A673 (cell line): ENCODE measurements at regions not wholly inside any gene's neighbourhood (a gene's known extent, or its start where the extent isn't known, plus 50 kb on each side); places are given as distances from the start of the nearest gene placed in this dataset.

Experiments
- BruUV-seq: library from RNA; stranded (reverse); fragments of 400-500 nt; replicated peaks from 2 replicates; lab custom pipeline; 2021; lab: Mats Ljungman, UMichigan
- CTCF ChIA-PET: fragments of 300-600 bp; sonication (Branson Sonifier 250); formaldehyde crosslinking; loops from one replicate; lab custom pipeline; 2022; ENCODE audit warnings: antibody characterized with exemption; lab: Charles Lee
- POLR2A ChIA-PET: fragments of 300-600 bp; sonication (Branson Sonifier 250); formaldehyde crosslinking; loops from one replicate; lab custom pipeline; 2022; ENCODE audit warnings: antibody characterized with exemption; ENCODE audit not compliant: low non-redundant PET; lab: Charles Lee
- DNase-seq: peaks from one replicate; pipeline ENCODE4 v3.0.0-alpha.2; 2015; ENCODE audit warnings: low spot score
- H3K27ac ChIP-seq: fragments of 200-600 bp; sonication (generic); 2 replicates; pipeline ENCODE4 v1.5.1; 2016; ENCODE audit warnings: mixed run types, low read depth, mild to moderate bottlenecking, mixed read lengths, antibody characterized with exemption, low read length; ENCODE audit not compliant: poor library complexity, severe bottlenecking
- H3K27me3 ChIP-seq: fragments of 200-600 bp; sonication (generic); replicated peaks from 2 replicates; pipeline ENCODE4 v1.6.1; 2017; ENCODE audit warnings: mixed run types, low read depth, mild to moderate bottlenecking, mixed read lengths, antibody characterized with exemption, low read length; ENCODE audit not compliant: insufficient read depth, poor library complexity
- H3K36me3 ChIP-seq: fragments of 200-600 bp; sonication (generic); 2 replicates; pipeline ENCODE4 v1.6.1; 2016; ENCODE audit warnings: mixed run types, mild to moderate bottlenecking, mixed read lengths, antibody characterized with exemption, low read length; ENCODE audit not compliant: insufficient read depth, poor library complexity, severe bottlenecking
- H3K4me1 ChIP-seq: fragments of 200-600 bp; sonication (generic); 2 replicates; pipeline ENCODE4 v1.6.1; 2017; ENCODE audit warnings: mixed run types, mild to moderate bottlenecking, mixed read lengths, antibody characterized with exemption, low read length; ENCODE audit not compliant: insufficient read depth, poor library complexity, severe bottlenecking
- H3K4me3 ChIP-seq: fragments of 200-600 bp; sonication (generic); 2 replicates; pipeline ENCODE4 v1.5.1; 2016; ENCODE audit warnings: low read depth, mixed run types, mild to moderate bottlenecking, mixed read lengths, low read length; ENCODE audit not compliant: poor library complexity, severe bottlenecking
- H3K9me3 ChIP-seq: fragments of 200-600 bp; sonication (generic); 2 replicates; pipeline ENCODE4 v1.6.1; 2016; ENCODE audit warnings: mixed run types, low read depth, mild to moderate bottlenecking, mixed read lengths, antibody characterized with exemption, low read length; ENCODE audit not compliant: poor library complexity, severe bottlenecking
- EZH2 ChIP-seq: fragments of 200-600 bp; sonication (generic); IDR thresholded peaks from 2 replicates; pipeline ENCODE4 v1.6.1; 2017; ENCODE audit warnings: borderline replicate concordance, low read depth, mild to moderate bottlenecking, mixed read lengths, antibody characterized with exemption, low read length; ENCODE audit not compliant: poor library complexity, severe bottlenecking
- intact Hi-C: fragments of 100-400 bp; cut with micrococcal nuclease; formaldehyde crosslinking; loops from one replicate; pipeline ENCODE4 v1.10.0; 2022; ENCODE audit not compliant: unreplicated experiment
- TF ChIP-seq, protein P1 (sequence below): fragments of 300-800, 200-600 bp; sonication (generic); conservative IDR thresholded peaks from 2 replicates; pipeline ENCODE4 v1.5.1; 2017; ENCODE audit warnings: low read depth, mild to moderate bottlenecking, antibody characterized with exemption, low read length, moderate library complexity, mixed read lengths

DNA sequence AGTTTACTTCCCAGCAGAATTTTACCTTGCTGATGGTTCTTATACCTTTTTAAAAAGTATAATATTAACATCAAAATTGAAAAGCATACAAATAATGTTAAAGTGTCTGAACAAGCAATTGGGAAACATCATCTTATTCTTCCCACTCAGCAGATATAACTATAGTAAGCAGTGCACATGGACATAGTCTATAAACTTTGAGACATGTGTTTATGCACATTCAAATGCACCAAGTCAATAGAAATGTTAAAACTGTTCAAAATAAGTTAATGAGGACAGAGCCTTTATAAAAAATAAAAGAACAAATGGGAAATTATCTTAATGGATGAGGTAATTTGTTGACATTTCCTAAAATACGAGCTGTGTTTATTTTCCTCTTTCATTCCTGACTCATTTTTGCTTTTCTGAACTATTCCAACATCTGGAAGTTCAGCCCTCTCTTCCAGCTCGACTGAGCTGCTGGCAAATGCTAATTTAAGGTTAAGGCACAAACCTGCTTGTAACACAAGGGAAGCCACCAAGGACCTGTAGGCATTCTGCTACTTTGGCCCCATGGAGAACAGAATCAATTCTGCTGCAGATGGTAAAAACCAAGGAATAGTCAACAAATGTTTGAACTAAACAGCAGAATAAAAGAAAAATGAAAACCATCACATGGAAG is 110.3 kb upstream of the MAP3K4 start:
- ChIA-PET CTCF (no interaction called here), POLR2A (no interaction called here)
- Histone ChIP-seq H3K27me3 (peaks cover 3% of the 10 kb centered on the region), H3K27ac (no peak overlapping the region), H3K36me3 (no peaks in the 10 kb centered on the region), H3K4me1 (no peaks in the 10 kb centered on the region), H3K4me3 (no peak overlapping the region), H3K9me3 (no peaks in the 10 kb centered on the region)
- no peak for DNase-seq
- intact Hi-C loops, result no loop called here
- TF ChIP-seq, protein P1, sequence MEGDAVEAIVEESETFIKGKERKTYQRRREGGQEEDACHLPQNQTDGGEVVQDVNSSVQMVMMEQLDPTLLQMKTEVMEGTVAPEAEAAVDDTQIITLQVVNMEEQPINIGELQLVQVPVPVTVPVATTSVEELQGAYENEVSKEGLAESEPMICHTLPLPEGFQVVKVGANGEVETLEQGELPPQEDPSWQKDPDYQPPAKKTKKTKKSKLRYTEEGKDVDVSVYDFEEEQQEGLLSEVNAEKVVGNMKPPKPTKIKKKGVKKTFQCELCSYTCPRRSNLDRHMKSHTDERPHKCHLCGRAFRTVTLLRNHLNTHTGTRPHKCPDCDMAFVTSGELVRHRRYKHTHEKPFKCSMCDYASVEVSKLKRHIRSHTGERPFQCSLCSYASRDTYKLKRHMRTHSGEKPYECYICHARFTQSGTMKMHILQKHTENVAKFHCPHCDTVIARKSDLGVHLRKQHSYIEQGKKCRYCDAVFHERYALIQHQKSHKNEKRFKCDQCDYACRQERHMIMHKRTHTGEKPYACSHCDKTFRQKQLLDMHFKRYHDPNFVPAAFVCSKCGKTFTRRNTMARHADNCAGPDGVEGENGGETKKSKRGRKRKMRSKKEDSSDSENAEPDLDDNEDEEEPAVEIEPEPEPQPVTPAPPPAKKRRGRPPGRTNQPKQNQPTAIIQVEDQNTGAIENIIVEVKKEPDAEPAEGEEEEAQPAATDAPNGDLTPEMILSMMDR, result no peak
- no peak for TF ChIP-seq EZH2
- BruUV-seq, result no TSS peak

DNA sequence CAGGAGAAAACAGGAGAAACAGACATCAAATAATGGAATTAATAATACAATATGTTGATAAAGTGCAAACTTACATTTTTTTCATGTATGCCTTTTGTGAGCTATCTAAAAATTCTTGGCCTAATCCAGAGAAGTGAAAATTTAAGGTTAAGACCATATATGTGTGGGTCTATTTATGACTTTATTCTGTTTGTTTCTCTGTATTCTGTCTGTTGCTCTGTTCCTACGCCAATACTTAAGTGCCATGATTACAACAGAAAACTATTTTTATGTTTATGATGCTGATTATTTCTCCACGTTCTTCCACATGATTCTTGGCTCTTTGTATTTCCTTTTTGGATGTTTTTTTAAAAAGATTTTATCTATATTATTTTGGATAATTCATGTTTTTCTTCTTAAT is 109.6 kb upstream of the MAP3K4 start:
- no peak overlapping the region for H3K27ac ChIP-seq
- POLR2A ChIA-PET, result no interaction called here
- peaks cover 3% of the 10 kb centered on the region for H3K27me3 ChIP-seq
- BruUV-seq, result no TSS peak
- H3K4me3 ChIP-seq, result no peak overlapping the region
- H3K9me3 ChIP-seq, result no peaks in the 10 kb centered on the region
- no peak for TF ChIP-seq EZH2
- TF ChIP-seq, protein P1, result no peak
- CTCF ChIA-PET, result no interaction called here
- no peak for DNase-seq
- no peaks in the 10 kb centered on the region for H3K4me1 ChIP-seq
- intact Hi-C loops, result no loop called here
- H3K36me3 ChIP-seq, result no peaks in the 10 kb centered on the region

DNA sequence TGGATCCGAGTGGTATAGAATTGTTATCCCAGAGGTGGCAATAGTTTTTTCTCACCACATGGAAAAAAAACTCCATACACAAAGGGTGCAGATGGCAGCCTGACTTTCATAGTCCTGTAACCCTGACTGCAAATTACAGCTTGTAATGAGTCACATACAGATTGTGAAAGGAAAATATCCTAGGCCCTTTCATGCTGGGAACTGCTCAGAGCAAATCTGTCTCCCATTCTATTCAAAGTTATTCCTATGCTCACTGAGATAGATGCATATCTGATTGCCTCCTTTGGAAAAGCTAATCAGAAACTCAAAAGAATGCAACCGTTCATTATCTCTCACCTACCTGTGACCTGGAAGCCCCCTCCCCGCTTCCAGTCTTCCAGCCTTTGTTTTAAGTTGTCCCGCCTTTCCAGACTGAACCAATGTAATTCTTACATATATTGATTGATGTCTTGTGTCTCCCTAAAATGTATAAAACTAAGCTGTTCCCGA is 108.7 kb upstream of the MAP3K4 start:
- Histone ChIP-seq H3K27ac (no peak overlapping the region), H3K27me3 (peaks cover 3% of the 10 kb centered on the region), H3K4me3 (no peak overlapping the region), H3K4me1 (no peaks in the 10 kb centered on the region), H3K9me3 (no peaks in the 10 kb centered on the region), H3K36me3 (no peaks in the 10 kb centered on the region)
- DNase-seq, result no peak
- TF ChIP-seq, protein P1, result no peak
- no peak for TF ChIP-seq EZH2
- ChIA-PET CTCF (interaction anchor here (0.7 kb wide), 1 partner anchor 745 kb away, joined by 5 read pairs; no protein-coding TSS in a partner anchor), POLR2A (no interaction called here)
- BruUV-seq, result no TSS peak
- intact Hi-C loops, result no loop called here
